Keratinocyte (primary cell): ENCODE measurements at regions not wholly inside any gene's neighbourhood (a gene's known extent, or its start where the extent isn't known, plus 50 kb on each side); places are given as distances from the start of the nearest gene placed in this dataset.

Source experiments
- CTCF ChIP-seq, 3 experiments: IDR thresholded peaks in 1 of 3; conservative IDR thresholded peaks in 1 of 3; optimal IDR thresholded peaks in 1 of 3; 2 replicates in 2 of 3; 3 replicates in 1 of 3; pipeline versions ENCODE3 to v1.5.1; 2011; ENCODE audit warnings: low read length in 3 of 3, mild to moderate bottlenecking in 3 of 3, moderate library complexity in 2 of 3, control low read depth in 1 of 3, inconsistent platforms in 1 of 3; ENCODE audit not compliant: insufficient read depth in 2 of 3; ENCODE audit errors: extremely low read depth in 1 of 3
- EZH2 ChIP-seq: IDR thresholded peaks from one replicate; pipeline ENCODE4 v1.6.1; 2012; ENCODE audit warnings: inconsistent platforms, mild to moderate bottlenecking, low read length, moderate library complexity

- TF ChIP-seq CTCF (optimal IDR thresholded peaks at IDR 0.05 in 1 of 3, IDR thresholded peaks at IDR 0.05 in 1 of 3, conservative IDR thresholded peaks at IDR 0.05 in 1 of 3; ENCODE audit: extremely low read depth in 1 of 3, insufficient read depth in 2 of 3, low read length in 3 of 3): no peak
- no peak for TF ChIP-seq EZH2
Observed at GRCh38 chr13:85549819-85550218, 249.4 kb downstream of the SLITRK6 start.
